ENCODE measurements at regions not wholly inside any gene's neighbourhood (a gene's known extent, or its start where the extent isn't known, plus 50 kb on each side); places are given as distances from the start of the nearest gene placed in this dataset.

DNA sequence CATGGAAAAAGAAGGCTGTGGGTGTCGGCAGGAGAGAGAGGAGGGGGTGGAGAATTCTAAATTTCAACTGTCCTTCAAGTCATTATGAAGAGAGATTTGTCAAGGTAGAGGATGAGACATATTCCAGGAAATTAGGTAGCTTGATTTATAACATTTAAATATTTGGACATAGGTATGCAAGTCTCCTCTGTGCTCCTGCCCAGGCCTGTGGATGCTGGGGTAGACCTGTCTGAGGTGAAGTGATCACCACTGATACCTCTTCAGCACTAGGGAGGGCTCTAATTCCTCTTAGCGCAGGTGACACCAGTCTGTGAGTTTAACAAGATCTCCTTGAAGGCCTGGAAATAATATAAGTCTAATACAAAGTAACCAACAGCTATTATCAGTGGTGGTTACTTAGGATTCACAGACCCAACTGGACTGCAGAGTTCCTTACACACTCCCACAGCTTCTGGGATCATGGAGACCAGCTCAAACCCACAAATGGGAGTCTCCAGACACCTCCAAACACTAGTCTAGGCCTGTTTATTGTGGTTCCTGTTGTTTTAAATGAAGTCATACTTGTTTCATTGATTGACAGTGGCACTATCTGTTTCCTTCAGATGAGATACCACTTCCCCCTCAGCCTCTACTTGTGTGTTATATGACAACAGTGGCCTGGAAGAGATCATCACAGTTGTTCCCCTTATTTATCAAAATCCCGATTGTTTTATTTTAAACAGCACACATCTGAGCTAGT, 104.1 kb upstream of the ITPRID2 start (continued):
- TF ChIP-seq, protein P1, sequence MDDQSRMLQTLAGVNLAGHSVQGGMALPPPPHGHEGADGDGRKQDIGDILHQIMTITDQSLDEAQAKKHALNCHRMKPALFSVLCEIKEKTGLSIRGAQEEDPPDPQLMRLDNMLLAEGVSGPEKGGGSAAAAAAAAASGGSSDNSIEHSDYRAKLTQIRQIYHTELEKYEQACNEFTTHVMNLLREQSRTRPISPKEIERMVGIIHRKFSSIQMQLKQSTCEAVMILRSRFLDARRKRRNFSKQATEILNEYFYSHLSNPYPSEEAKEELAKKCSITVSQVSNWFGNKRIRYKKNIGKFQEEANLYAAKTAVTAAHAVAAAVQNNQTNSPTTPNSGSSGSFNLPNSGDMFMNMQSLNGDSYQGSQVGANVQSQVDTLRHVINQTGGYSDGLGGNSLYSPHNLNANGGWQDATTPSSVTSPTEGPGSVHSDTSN (IDR thresholded peaks at IDR 0.05): no peak

DNA sequence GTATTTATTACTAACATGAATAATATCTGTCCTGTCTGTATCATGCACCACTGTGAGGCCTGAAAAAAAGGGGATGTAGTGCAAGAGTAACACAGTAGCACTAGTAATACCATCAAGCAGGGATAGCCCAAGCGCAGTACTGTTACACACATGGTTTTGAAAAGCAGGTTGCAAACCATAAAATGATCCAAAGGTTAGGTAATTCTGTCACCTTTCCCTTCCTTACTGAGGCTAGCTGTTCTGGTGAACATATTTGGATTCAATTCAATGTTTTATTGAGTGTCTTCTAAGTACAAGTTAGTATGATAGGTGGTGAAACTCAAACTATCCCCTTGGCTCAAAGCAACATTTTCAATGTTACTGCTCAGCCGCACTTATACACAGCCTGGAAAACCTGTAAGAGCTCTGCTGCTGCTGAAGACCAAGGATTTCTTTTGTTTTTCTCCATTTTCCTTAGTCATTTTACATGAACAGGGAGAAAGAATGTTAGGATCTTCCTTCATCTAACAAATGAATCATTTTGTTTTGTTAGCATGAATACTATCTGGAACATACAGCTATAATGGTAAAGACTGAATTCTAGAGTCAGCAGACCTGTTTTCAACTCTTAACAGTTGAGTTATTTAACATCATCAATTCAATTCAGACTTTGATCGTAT, 102.5 kb upstream of the ITPRID2 start:
- no peaks in the 10 kb centered on the region for H3K9me3 ChIP-seq
- ChIA-PET POLR2A (no interaction called here), CTCF (no interaction called here)
- no peaks in the 10 kb centered on the region for H4K20me1 ChIP-seq (ENCODE audit: insufficient read depth)
- H3K4me2 ChIP-seq: no peak overlapping the region
- no peak for DNase-seq
- peaks cover 0 to 44% of the 10 kb centered on the region in 2 experiments; a peak in 2 of 4 replicates for H3K4me1 ChIP-seq (ENCODE audit: control insufficient read depth in 1 of 2, insufficient read depth in 2 of 2, low read depth in 1 of 2, low read length in 1 of 2)
- no peaks in the 10 kb centered on the region for H3K27me3 ChIP-seq (ENCODE audit: insufficient read depth)
- 97% methylated on average over 3 of the region's 3 CpGs for WGBS (ENCODE audit: low lambda C conversion rate)
- no peaks in the 10 kb centered on the region for H3K36me3 ChIP-seq (replicated peaks in 1 of 2; ENCODE audit: control insufficient read depth in 1 of 2, insufficient read depth in 2 of 2, low read length in 1 of 2)
- no peak overlapping the region for H3K4me3 ChIP-seq (ENCODE audit: low read depth in 2 of 2, low read length in 1 of 2)
- no peaks in the 10 kb centered on the region for H3K79me2 ChIP-seq (ENCODE audit: insufficient read depth)
- peaks cover 31% of the 10 kb centered on the region for H3F3A ChIP-seq (replicated peaks; ENCODE audit: insufficient read depth)
- H3K9me2 ChIP-seq: no peaks in the 10 kb centered on the region
- TF ChIP-seq, protein P2, sequence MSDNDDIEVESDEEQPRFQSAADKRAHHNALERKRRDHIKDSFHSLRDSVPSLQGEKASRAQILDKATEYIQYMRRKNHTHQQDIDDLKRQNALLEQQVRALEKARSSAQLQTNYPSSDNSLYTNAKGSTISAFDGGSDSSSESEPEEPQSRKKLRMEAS (IDR thresholded peaks at IDR 0.05; ENCODE audit: low read depth): no peak
- H3K9ac ChIP-seq: no peak overlapping the region
- H3K27ac ChIP-seq (ENCODE audit: low read depth in 2 of 2, low read length in 1 of 2): peak overlapping the region in 1 of 2 experiments; percentile 84; a peak in 2 of 4 replicates
- 0 out of 2 replicates have a peak overlapping the region, but pooled peaks have one; percentile 12 for H2AFZ ChIP-seq (ENCODE audit: low read depth)

DNA sequence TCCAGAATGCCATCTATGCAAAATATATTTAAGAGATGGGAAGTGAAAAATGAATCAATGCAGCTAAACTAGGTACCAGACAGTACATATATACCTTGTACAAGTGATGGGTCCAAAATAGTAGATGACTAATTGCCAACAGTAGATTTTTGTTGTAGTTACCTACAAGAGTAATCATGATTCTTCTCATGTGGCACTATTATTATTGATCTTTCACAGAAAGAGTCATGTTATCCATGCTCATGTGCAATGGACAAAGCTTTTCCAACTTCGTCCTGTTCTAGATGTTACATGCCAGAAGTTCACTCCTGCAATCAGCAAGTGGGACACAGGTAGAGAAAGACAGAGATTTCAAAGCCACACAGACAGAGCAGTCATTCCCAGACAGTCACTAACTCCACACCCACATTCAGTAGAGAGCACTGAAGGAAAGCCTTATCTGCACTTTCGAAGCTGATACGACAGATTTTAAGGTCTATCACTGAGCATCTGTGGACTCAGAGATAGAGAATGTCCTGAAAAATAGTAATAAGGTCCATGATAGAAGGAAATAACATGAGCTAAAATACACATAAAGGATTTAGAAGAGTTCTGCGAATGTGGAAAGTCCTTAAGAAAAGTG, 101.6 kb upstream of the ITPRID2 start:
- H3K9ac ChIP-seq: no peak overlapping the region

More for the DNA sequence above, 101.6 kb upstream of the ITPRID2 start:
- Histone ChIP-seq H2AFZ (ENCODE audit: low read depth) (no peak overlapping the region), H3K36me3 (replicated peaks in 1 of 2; ENCODE audit: control insufficient read depth in 1 of 2, insufficient read depth in 2 of 2, low read length in 1 of 2) (no peaks in the 10 kb centered on the region), H3K4me1 (ENCODE audit: control insufficient read depth in 1 of 2, insufficient read depth in 2 of 2, low read depth in 1 of 2, low read length in 1 of 2) (peaks cover 0 to 42% of the 10 kb centered on the region in 2 experiments; a peak in 2 of 4 replicates), H3F3A (replicated peaks; ENCODE audit: insufficient read depth) (peaks cover 31% of the 10 kb centered on the region), H3K27me3 (ENCODE audit: insufficient read depth) (no peaks in the 10 kb centered on the region), H3K9me3 (no peaks in the 10 kb centered on the region), H3K79me2 (ENCODE audit: insufficient read depth) (no peaks in the 10 kb centered on the region), H3K4me3 (ENCODE audit: low read depth in 2 of 2, low read length in 1 of 2) (no peak overlapping the region), H4K20me1 (ENCODE audit: insufficient read depth) (no peaks in the 10 kb centered on the region), H3K4me2 (no peak overlapping the region), H3K27ac (ENCODE audit: low read depth in 2 of 2, low read length in 1 of 2) (peak overlapping the region in 1 of 2 experiments; percentile 84; a peak in 2 of 4 replicates), H3K9me2 (no peaks in the 10 kb centered on the region)
- ChIA-PET CTCF (interaction anchor here (0.6 kb wide), 1 partner anchor 18 kb away, joined by 3 read pairs; no protein-coding TSS in a partner anchor), POLR2A (interaction anchor here (0.6 kb wide), 1 partner anchor 820 kb away, joined by 3 read pairs; no protein-coding TSS in a partner anchor)
- TF ChIP-seq TCF12 (IDR thresholded peaks at IDR 0.05) (no peak), FOXM1 (IDR thresholded peaks at IDR 0.05; ENCODE audit: low read depth) (no peak), GATA2 (CRISPR knock-in tag; IDR thresholded peaks at IDR 0.05) (no peak), TAF1 (IDR thresholded peaks at IDR 0.05; ENCODE audit: borderline replicate concordance, low read depth, low read length) (no peak), RXRA (IDR thresholded peaks at IDR 0.05; ENCODE audit: borderline replicate concordance, low read depth) (no peak), EP300 (IDR thresholded peaks at IDR 0.05; ENCODE audit: borderline replicate concordance in 1 of 2, low read depth in 1 of 2, low read length in 1 of 2) (no peak), GABPA (IDR thresholded peaks at IDR 0.05; ENCODE audit: low read depth) (no peak), YY1 (IDR thresholded peaks at IDR 0.05; ENCODE audit: low read depth) (no peak)
- WGBS (ENCODE audit: low lambda C conversion rate): 95% methylated on average over 4 of the region's 4 CpGs
- DNase-seq: no peak

Data from SK-N-SH (cell line).